Transverse colon (tissue), 4 donors: ENCODE measurements at regions not wholly inside any gene's neighbourhood (a gene's known extent, or its start where the extent isn't known, plus 50 kb on each side); places are given as distances from the start of the nearest gene placed in this dataset.

Experiments used
- CTCF ChIP-seq, 5 experiments: fragments of 200-600 bp in 3 of 5; fragments of 450-650 bp in 2 of 5; sonication (generic) in 3 of 5; IDR thresholded peaks; 1 replicate in 2 of 5; 2 replicates in 3 of 5; pipeline ENCODE4 v1.5.1; 2016 to 2017; ENCODE audit warnings: antibody characterized with exemption in 5 of 5, inconsistent platforms in 3 of 5, mild to moderate bottlenecking in 2 of 5, moderate library complexity in 1 of 5
- POLR2A ChIP-seq: fragments of 450-650 bp; IDR thresholded peaks from one replicate; pipeline ENCODE4 v1.6.1; 2016; ENCODE audit warnings: antibody characterized with exemption, mild to moderate bottlenecking, moderate library complexity
- POLR2AphosphoS5 ChIP-seq, 3 donors: sonication (generic); formaldehyde crosslinking; IDR thresholded peaks; one replicate each; pipeline ENCODE4 v1.6.1; 2016; ENCODE audit warnings: antibody characterized with exemption in 3 of 3

GRCh38 chr4:151462554-151462953 is 53.6 kb downstream of the FHIP1A start:
- TF ChIP-seq CTCF (IDR thresholded peaks at IDR 0.05) (no peak), POLR2AphosphoS5 (IDR thresholded peaks at IDR 0.05) (no peak), POLR2A (no peak)
